Glutamatergic neuron (in vitro differentiated cells): ENCODE measurements at regions not wholly inside any gene's neighbourhood (a gene's known extent, or its start where the extent isn't known, plus 50 kb on each side); places are given as distances from the start of the nearest gene placed in this dataset.

ENCODE experiments used
- DNase-seq: peaks from one replicate; pipeline ENCODE4 v3.0.0; 2022
- H3K27ac Mint-ChIP-seq: one replicate; pipeline ENCODE4 v1.8.0; 2020; ENCODE audit warnings: mild to moderate bottlenecking, mixed read lengths, inconsistent platforms; ENCODE audit not compliant: unreplicated experiment
- H3K27me3 Mint-ChIP-seq: one replicate; pipeline ENCODE4 v1.8.0; 2020; ENCODE audit warnings: mild to moderate bottlenecking, moderate library complexity, mixed read lengths, inconsistent platforms; ENCODE audit not compliant: unreplicated experiment
- H3K36me3 Mint-ChIP-seq: one replicate; pipeline ENCODE4 v1.8.0; 2020; ENCODE audit warnings: mild to moderate bottlenecking, mixed read lengths, inconsistent platforms; ENCODE audit not compliant: unreplicated experiment
- H3K4me1 Mint-ChIP-seq: one replicate; pipeline ENCODE4 v1.8.0; 2020; ENCODE audit warnings: mild to moderate bottlenecking, low read depth, mixed read lengths, inconsistent platforms; ENCODE audit not compliant: unreplicated experiment
- H3K4me3 Mint-ChIP-seq: one replicate; pipeline ENCODE4 v1.8.0; 2020; ENCODE audit warnings: mild to moderate bottlenecking, mixed read lengths, inconsistent platforms; ENCODE audit not compliant: unreplicated experiment
- H3K9me3 Mint-ChIP-seq: one replicate; pipeline ENCODE4 v1.8.0; 2020; ENCODE audit warnings: mild to moderate bottlenecking, moderate library complexity, mixed read lengths, inconsistent platforms; ENCODE audit not compliant: unreplicated experiment
- TF ChIP-seq, protein P1 (sequence below): fragments of 200-600 bp; sonication (generic); IDR thresholded peaks from one replicate; pipeline ENCODE4 v1.5.0; 2021; ENCODE audit not compliant: partially characterized antibody, unreplicated experiment

DNA sequence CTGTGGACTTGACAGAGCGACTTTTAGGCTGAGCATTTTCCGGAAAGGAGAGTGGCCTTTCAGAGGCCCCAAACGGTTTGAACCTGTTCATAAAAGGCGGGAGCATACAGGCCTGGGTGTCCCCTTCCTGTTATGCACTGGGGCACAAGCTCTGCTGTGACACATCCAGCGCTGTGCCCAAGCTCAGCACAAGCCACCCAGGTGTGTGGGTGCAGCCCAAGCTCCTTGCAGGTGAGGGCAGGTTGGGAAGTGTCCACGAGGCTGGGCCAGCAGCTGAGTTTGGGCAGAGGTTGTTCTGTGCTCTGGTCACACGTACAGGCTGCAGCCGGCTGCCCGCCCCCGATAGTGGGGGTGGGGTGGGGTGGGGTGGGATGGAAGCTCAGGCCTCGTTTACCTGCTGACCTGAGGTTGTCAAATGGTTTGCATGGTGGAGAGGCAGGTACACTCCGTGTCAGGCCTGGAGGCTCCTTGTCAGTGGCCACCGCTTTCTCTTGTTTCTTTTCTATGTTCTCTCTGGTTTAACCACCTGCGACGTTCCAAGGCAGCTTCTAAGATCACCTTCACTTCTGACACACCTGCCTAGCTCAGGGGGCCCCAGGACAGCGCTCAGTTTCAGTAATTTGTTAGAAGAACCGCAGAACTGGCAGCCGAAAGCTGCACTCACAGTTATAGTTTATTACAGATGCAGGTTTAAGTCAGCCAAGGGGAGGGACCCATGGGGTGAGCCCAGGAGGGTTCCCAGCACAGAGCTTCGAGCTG lies 194.7 kb upstream of the CIBAR2 start:
- TF ChIP-seq, protein P1, sequence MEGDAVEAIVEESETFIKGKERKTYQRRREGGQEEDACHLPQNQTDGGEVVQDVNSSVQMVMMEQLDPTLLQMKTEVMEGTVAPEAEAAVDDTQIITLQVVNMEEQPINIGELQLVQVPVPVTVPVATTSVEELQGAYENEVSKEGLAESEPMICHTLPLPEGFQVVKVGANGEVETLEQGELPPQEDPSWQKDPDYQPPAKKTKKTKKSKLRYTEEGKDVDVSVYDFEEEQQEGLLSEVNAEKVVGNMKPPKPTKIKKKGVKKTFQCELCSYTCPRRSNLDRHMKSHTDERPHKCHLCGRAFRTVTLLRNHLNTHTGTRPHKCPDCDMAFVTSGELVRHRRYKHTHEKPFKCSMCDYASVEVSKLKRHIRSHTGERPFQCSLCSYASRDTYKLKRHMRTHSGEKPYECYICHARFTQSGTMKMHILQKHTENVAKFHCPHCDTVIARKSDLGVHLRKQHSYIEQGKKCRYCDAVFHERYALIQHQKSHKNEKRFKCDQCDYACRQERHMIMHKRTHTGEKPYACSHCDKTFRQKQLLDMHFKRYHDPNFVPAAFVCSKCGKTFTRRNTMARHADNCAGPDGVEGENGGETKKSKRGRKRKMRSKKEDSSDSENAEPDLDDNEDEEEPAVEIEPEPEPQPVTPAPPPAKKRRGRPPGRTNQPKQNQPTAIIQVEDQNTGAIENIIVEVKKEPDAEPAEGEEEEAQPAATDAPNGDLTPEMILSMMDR: no peak
- no peak overlapping the region for H3K4me3 Mint-ChIP-seq
- no peak overlapping the region for H3K27ac Mint-ChIP-seq
- no peaks in the 10 kb centered on the region for H3K36me3 Mint-ChIP-seq
- peaks cover 11% of the 10 kb centered on the region for H3K27me3 Mint-ChIP-seq
- H3K4me1 Mint-ChIP-seq: peaks cover 30% of the 10 kb centered on the region
- no peak for DNase-seq
- peaks cover 5% of the 10 kb centered on the region for H3K9me3 Mint-ChIP-seq

DNA sequence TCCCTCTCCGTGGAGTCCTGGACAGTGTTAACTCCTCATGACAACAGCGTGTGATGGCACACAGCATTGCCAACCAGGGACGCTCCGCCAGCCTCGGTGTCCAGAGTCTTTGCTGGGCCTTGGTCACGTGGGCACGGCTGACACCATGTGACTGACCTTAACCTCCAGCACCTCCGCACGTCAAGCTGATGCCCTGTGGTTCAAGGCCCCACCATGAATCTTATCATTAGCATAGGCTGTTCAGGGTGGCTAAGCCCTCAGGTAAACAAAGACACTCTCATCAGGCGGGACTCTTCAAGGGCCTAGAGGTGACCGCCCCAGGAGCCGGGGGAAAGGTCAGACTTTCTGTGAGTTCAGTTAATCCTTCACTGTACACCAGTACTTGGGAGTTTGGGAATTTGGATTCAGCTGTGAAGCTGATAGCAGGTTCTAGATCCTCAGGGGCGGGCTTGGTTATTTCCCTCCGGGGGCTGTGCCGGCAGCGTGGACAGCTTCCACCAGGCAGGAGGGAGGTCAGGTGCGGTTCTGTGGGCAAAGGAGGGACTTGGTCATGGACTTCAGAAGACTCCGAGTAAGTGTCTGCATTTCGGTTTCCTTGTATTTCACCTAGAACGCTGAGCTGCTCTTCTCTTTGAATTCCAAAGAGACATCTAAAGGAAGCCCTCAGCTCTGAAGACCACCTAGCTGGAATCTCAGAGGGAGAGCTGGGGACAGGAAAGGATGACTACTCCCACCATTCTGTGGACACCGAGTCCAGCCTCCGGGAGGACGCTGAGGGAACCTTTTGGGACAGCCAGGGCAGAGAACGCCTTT lies 195.5 kb upstream of the CIBAR2 start:
- Mint-ChIP-seq H3K27ac (no peak overlapping the region), H3K4me3 (no peak overlapping the region), H3K4me1 (peaks cover 29% of the 10 kb centered on the region)

DNA sequence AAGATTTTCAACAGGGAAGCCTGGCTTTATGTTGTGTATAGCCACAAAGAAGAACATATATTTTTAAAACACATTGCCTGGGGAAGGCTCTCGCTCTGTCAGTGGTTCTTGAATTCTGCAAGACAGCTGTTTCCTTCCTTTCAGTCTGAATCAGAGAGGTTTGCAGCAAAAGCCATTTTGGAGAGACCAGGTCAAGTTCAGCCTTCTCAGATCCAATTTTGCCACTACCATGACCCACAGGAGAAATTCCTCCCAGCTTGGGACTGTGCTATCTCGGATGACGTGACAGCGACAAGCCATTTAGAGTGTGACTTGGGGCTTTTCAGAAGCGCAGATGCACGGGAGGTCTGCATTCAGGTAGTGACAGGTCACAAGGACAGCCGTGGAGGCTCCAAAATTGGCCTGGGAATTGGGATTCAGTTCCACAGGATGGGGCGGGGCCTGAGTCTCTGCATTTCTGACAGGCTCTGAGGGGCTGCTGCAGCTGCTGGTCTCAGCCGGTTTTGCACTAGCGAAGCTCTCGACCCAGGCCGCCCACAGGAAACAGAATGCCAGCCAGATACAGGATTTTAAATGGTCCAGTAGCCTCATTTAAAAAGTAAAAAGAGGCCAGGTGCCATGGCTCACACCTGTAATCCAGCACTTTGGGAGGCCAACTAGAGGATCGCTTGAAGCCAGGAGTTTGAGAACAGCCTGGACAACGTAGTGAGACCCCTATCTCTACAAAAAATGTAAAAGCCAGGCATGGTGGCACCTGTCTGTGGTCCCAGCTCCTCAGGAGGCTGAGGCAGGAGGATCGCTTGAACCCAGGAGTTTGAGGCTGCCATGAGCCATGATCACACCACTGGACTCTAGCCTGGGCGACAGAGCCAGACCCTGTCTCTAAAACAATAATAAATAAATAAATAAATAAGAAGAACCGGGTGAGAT lies 196.6 kb upstream of the CIBAR2 start:
- Mint-ChIP-seq H3K4me3 (no peak overlapping the region), H3K36me3 (no peaks in the 10 kb centered on the region), H3K27ac (no peak overlapping the region), H3K9me3 (peaks cover 10% of the 10 kb centered on the region), H3K27me3 (peaks cover 16% of the 10 kb centered on the region), H3K4me1 (peaks cover 32% of the 10 kb centered on the region)
- TF ChIP-seq, protein P1: no peak
- DNase-seq: no peak

More for the DNA sequence above, 195.5 kb upstream of the CIBAR2 start:
- Mint-ChIP-seq H3K27me3 (peaks cover 14% of the 10 kb centered on the region), H3K36me3 (no peaks in the 10 kb centered on the region), H3K9me3 (peaks cover 10% of the 10 kb centered on the region)
- TF ChIP-seq, protein P1: no peak
- no peak for DNase-seq

DNA sequence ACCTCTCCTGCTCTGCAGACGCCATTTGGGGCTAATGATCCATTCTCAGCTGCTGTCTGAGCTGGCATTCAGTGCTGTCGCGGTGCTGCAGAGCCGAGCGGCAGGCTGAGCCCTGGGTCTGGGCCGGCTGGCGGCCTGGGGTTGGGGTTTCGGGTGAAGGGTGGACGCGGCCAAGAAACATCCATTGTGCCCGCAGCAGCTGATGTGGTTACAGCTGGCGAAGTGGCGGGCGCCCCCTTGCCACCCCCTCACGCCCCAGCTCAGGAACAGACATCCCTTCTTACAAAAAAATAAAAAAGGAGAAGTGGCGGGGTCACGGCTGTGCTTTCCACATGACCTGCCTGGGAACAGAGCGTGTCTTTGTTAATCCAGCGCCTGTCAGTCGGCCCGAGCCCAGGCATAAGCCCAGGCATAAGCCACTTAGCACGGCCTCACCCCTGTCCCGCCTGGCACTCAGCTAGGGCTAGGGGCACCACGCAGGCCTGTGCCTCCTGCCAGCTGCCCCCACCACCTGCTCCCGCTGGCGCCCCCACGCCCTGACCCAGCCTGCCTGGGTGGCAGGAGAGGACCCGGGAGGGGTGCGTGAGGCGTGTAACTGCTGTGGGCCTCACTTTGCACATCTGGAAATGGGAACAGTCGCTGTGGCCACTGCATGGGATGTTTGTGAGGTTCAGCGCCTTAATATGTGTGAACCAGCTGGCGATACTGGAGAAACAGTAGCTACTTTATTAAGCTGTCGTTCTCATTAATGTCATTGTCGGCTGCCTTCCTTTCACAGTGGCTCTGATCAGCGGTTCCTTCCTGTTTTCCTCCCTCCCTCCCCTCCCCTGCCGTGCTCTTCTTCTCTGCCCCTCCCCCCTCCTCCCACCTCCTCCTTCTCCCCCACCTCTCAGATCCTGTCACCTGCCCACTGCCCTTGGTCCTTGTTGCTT lies 197.7 kb upstream of the CIBAR2 start:
- H3K9me3 Mint-ChIP-seq: peaks cover 6% of the 10 kb centered on the region
- no peaks in the 10 kb centered on the region for H3K36me3 Mint-ChIP-seq
- TF ChIP-seq, protein P1: no peak
- peaks cover 15% of the 10 kb centered on the region for H3K27me3 Mint-ChIP-seq
- no peak overlapping the region for H3K4me3 Mint-ChIP-seq
- H3K27ac Mint-ChIP-seq: no peak overlapping the region
- no peak for DNase-seq
- H3K4me1 Mint-ChIP-seq: peaks cover 42% of the 10 kb centered on the region
